ENCODE measurements at regions not wholly inside any gene's neighbourhood (a gene's known extent, or its start where the extent isn't known, plus 50 kb on each side); places are given as distances from the start of the nearest gene placed in this dataset.

DNA sequence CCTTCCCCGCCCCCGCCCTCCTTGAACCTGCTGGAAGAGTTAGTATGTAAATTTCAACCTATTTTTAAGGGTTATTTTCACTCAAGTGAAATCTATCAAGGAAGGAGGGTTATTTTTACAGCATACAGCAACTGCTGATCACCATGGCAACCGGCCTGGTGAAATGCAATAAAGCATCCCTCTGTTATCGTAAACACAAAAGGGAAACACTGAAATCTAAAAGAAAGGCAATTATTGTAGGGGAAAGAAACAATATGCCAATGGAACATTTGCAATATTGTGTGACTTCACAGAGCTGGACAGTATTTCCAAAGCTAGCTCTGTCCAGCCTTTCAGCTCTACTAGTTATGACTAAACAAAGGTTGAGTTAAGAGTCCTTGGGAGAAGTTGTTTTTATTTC lies 588.3 kb upstream of the PBX1 start:
- Mint-ChIP-seq H3K36me3 (ENCODE audit: insufficient read depth in 1 of 3, low read depth in 3 of 3) (peaks cover 0 to 2% (median 0%) of the 10 kb centered on the region in 3 experiments; a peak in 1 of 7 replicates), H3K4me3 (no peak overlapping the region), H3K4me1 (peaks cover 0 to 3% of the 10 kb centered on the region in 2 experiments; a peak in 2 of 4 replicates), H3K27me3 (ENCODE audit: low read depth) (no peaks in the 10 kb centered on the region), H3K9me3 (peaks cover 0 to 2% of the 10 kb centered on the region in 2 experiments; a peak in 2 of 5 replicates), H3K27ac (no peak overlapping the region)
- no peaks in the 10 kb centered on the region for H3K4me1 ChIP-seq (ENCODE audit: insufficient read depth, low read length)
- H4K5ac ChIP-seq (ENCODE audit: insufficient read length, low read depth, low read length) = no peak overlapping the region
- H2BK5ac ChIP-seq (ENCODE audit: insufficient read length, low read length) = no peak overlapping the region
- H3K79me1 ChIP-seq (ENCODE audit: insufficient read depth, low read depth, low read length, poor library complexity, severe bottlenecking) = no peaks in the 10 kb centered on the region
- no peak overlapping the region for H2AK5ac ChIP-seq (ENCODE audit: insufficient read length, low read length)
- H3K4ac ChIP-seq (ENCODE audit: low read depth, low read length) = no peak overlapping the region
- no peak overlapping the region for H4K8ac ChIP-seq (replicated peaks; ENCODE audit: insufficient read length, low read depth, low read length)
- H3K18ac ChIP-seq (ENCODE audit: insufficient read length, low read depth, low read length) = no peak overlapping the region
- no peak overlapping the region for H2BK20ac ChIP-seq (ENCODE audit: low read depth, low read length, poor library complexity, severe bottlenecking)
- no peaks in the 10 kb centered on the region for H3K9me3 ChIP-seq (ENCODE audit: control insufficient read depth, low read depth, low read length)
- no peak for TF ChIP-seq CTCF (conservative IDR thresholded peaks at IDR 0.05)
- H2BK120ac ChIP-seq (ENCODE audit: low read depth, low read length, poor library complexity, severe bottlenecking) = no peak overlapping the region
- H3K27ac ChIP-seq (ENCODE audit: insufficient read length, low read depth, low read length) = no peak overlapping the region
- no peak overlapping the region for H4K91ac ChIP-seq (ENCODE audit: insufficient read length, low read depth, low read length)
- H3K4me2 ChIP-seq (ENCODE audit: insufficient read depth, insufficient read length, low read length) = no peak overlapping the region
- no peaks in the 10 kb centered on the region for H3K27me3 ChIP-seq (ENCODE audit: insufficient read depth, low read length)
- H3K23me2 ChIP-seq (ENCODE audit: insufficient read length, low read depth, low read length, poor library complexity, severe bottlenecking) = no peaks in the 10 kb centered on the region
- no peaks in the 10 kb centered on the region for H3K79me2 ChIP-seq (ENCODE audit: insufficient read depth, low read length)
- no peak overlapping the region for H3K9ac ChIP-seq (ENCODE audit: extremely low read depth, insufficient read length, low read length)
- no peak overlapping the region for H2BK12ac ChIP-seq (ENCODE audit: insufficient read length, low read depth, low read length)
- H3T11ph ChIP-seq (ENCODE audit: low read length) = no peak overlapping the region
- DNase-seq = no peak
- no peak overlapping the region for H2BK15ac ChIP-seq (ENCODE audit: low read depth, low read length)
- no peaks in the 10 kb centered on the region for H4K20me1 ChIP-seq (ENCODE audit: control insufficient read depth, insufficient read depth, insufficient read length)
- no peak overlapping the region for H2AFZ ChIP-seq (ENCODE audit: low read length)
- no CpG with 5 or more reads among the region's 4 CpGs for WGBS (ENCODE audit: extremely low coverage, insufficient read length, low lambda C conversion rate)
- no peak overlapping the region for H3K23ac ChIP-seq (ENCODE audit: insufficient read length, low read depth, low read length)
- no peak overlapping the region for H3K14ac ChIP-seq (ENCODE audit: insufficient read depth, low read length)
- no peak overlapping the region for H3K56ac ChIP-seq (ENCODE audit: insufficient read length, low read depth, low read length)
